ENCODE measurements at regions not wholly inside any gene's neighbourhood (a gene's known extent, or its start where the extent isn't known, plus 50 kb on each side); places are given as distances from the start of the nearest gene placed in this dataset.

- TF ChIP-seq CTCF (IDR thresholded peaks at IDR 0.05): no peak
- no peak for TF ChIP-seq POLR2A (IDR thresholded peaks at IDR 0.05)
- TF ChIP-seq EP300 (IDR thresholded peaks at IDR 0.05): no peak
- H3K4me1 ChIP-seq: no peaks in the 10 kb centered on the region
- no peak overlapping the region for H3K4me3 ChIP-seq
- H3K9me3 ChIP-seq: peaks cover 0 to 22% (median 2%) of the 10 kb centered on the region in 4 donors
- no peak for DNase-seq (ENCODE audit: low spot score in 2 of 2)
- no peaks in the 10 kb centered on the region for H3K27me3 ChIP-seq
- H3K36me3 ChIP-seq: no peaks in the 10 kb centered on the region
- no peak overlapping the region for H3K27ac ChIP-seq
- 85 to 86% methylated on average over 3 of the region's 3 CpGs for WGBS, 2 donors
Measured at GRCh38 chr5:135205632-135206349, 171.8 kb upstream of the PITX1 start.

GRCh38 chr5:135204151-135204600 is 170.1 kb upstream of the PITX1 start:
- peaks cover 0 to 22% (median 2%) of the 10 kb centered on the region in 4 donors for H3K9me3 ChIP-seq
- no peak for DNase-seq (ENCODE audit: low spot score in 2 of 2)
- 58 to 83% methylated on average over 1 of the region's 1 CpG for WGBS, 2 donors
- TF ChIP-seq EP300 (IDR thresholded peaks at IDR 0.05): no peak
- no peak for TF ChIP-seq POLR2A (IDR thresholded peaks at IDR 0.05)
- peak in 1 of 5 experiments; percentile 27 for TF ChIP-seq CTCF (IDR thresholded peaks at IDR 0.05)
- no peaks in the 10 kb centered on the region for H3K36me3 ChIP-seq
- no peaks in the 10 kb centered on the region for H3K27me3 ChIP-seq
- no peak overlapping the region for H3K27ac ChIP-seq
- no peak overlapping the region for H3K4me3 ChIP-seq
- H3K4me1 ChIP-seq: no peaks in the 10 kb centered on the region

GRCh38 chr5:135203593-135204036 is 169.6 kb upstream of the PITX1 start:
- DNase-seq (ENCODE audit: low spot score in 2 of 2): no peak
- Histone ChIP-seq H3K27ac (no peak overlapping the region), H3K9me3 (peaks cover 0 to 22% (median 2%) of the 10 kb centered on the region in 4 donors), H3K4me3 (no peak overlapping the region), H3K4me1 (no peaks in the 10 kb centered on the region), H3K36me3 (no peaks in the 10 kb centered on the region), H3K27me3 (no peaks in the 10 kb centered on the region)
- TF ChIP-seq CTCF (IDR thresholded peaks at IDR 0.05) (no peak), EP300 (IDR thresholded peaks at IDR 0.05) (no peak), POLR2A (IDR thresholded peaks at IDR 0.05) (no peak)
- 69 to 79% methylated on average over 4 of the region's 4 CpGs for WGBS, 2 donors

GRCh38 chr5:135203019-135203418 is 169.0 kb upstream of the PITX1 start:
- 96 to 98% methylated on average over 2 of the region's 2 CpGs for WGBS, 2 donors
- no peak overlapping the region for H3K27ac ChIP-seq

More at GRCh38 chr5:135203019-135203418, 169.0 kb upstream of the PITX1 start:
- no peak overlapping the region for H3K4me3 ChIP-seq
- TF ChIP-seq POLR2A (IDR thresholded peaks at IDR 0.05) (no peak), CTCF (IDR thresholded peaks at IDR 0.05) (no peak), EP300 (IDR thresholded peaks at IDR 0.05) (no peak)
- no peaks in the 10 kb centered on the region for H3K4me1 ChIP-seq
- DNase-seq (ENCODE audit: low spot score in 2 of 2): no peak
- H3K27me3 ChIP-seq: no peaks in the 10 kb centered on the region
- H3K9me3 ChIP-seq: peaks cover 0 to 22% (median 2%) of the 10 kb centered on the region in 4 donors
- H3K36me3 ChIP-seq: no peaks in the 10 kb centered on the region
